GM21526 (cell line): ENCODE measurements at regions not wholly inside any gene's neighbourhood (a gene's known extent, or its start where the extent isn't known, plus 50 kb on each side); places are given as distances from the start of the nearest gene placed in this dataset.
"Not testable (repeated sequence)": the region's sequence is repeated elsewhere in the genome, so short reads cannot be mapped to it uniquely, and the experiment has no call there.

Experiments
- ATAC-seq: cut with Tn5 transposase; IDR thresholded peaks from one replicate; pipeline ENCODE4 v1.9.1; 2021; ENCODE audit warnings: moderate library complexity; ENCODE audit not compliant: unreplicated experiment, low FRiP score

- ATAC-seq = not testable (repeated sequence)
These were observed 51.7 kb upstream of the PAXBP1 start for GRCh38 chr21:32823296-32823695.

- no peak for ATAC-seq
These were observed 53.4 kb upstream of the PAXBP1 start for GRCh38 chr21:32824950-32825349.

GRCh38 chr21:32826329-32827167 is 55.0 kb upstream of the PAXBP1 start:
- ATAC-seq = no peak

GRCh38 chr21:32828908-32829307 is 57.4 kb upstream of the PAXBP1 start:
- ATAC-seq = no peak

GRCh38 chr21:32829504-32829903 is 57.9 kb upstream of the PAXBP1 start:
- no peak for ATAC-seq

- not testable (repeated sequence) for ATAC-seq
These were observed 60.2 kb upstream of the PAXBP1 start for GRCh38 chr21:32831779-32832178.

GRCh38 chr21:32834211-32834915 is 62.8 kb upstream of the PAXBP1 start:
- ATAC-seq = no peak

- no peak for ATAC-seq
These were observed 63.3 kb upstream of the PAXBP1 start for GRCh38 chr21:32834916-32835235.

- no peak for ATAC-seq
These were observed 70.6 kb upstream of the PAXBP1 start for GRCh38 chr21:32842146-32842545.

GRCh38 chr21:32843561-32843960 is 72.0 kb upstream of the PAXBP1 start:
- ATAC-seq = no peak

GRCh38 chr21:32844076-32844475 is 72.5 kb upstream of the PAXBP1 start:
- ATAC-seq = no peak

GRCh38 chr21:32844653-32845436 is 73.3 kb upstream of the PAXBP1 start:
- no peak for ATAC-seq

- ATAC-seq = no peak
These were observed 87.1 kb upstream of the PAXBP1 start for GRCh38 chr21:32858628-32859027.

GRCh38 chr21:32860399-32860798 is 88.8 kb upstream of the PAXBP1 start:
- ATAC-seq = no peak

- no peak for ATAC-seq
These were observed 90.3 kb upstream of the PAXBP1 start for GRCh38 chr21:32861866-32862265.

- no peak for ATAC-seq
These were observed 96.0 kb upstream of the PAXBP1 start for GRCh38 chr21:32867597-32867996.

GRCh38 chr21:32868631-32869454 is 97.3 kb upstream of the PAXBP1 start:
- no peak for ATAC-seq

- no peak for ATAC-seq
These were observed 97.9 kb upstream of the PAXBP1 start for GRCh38 chr21:32869459-32869858.

GRCh38 chr21:32876426-32876825 is 104.9 kb upstream of the PAXBP1 start:
- ATAC-seq = no peak

GRCh38 chr21:32877888-32878287 is 106.3 kb upstream of the PAXBP1 start:
- not testable (repeated sequence) for ATAC-seq
